Breast epithelium (tissue), 4 donors: ENCODE measurements at regions not wholly inside any gene's neighbourhood (a gene's known extent, or its start where the extent isn't known, plus 50 kb on each side); places are given as distances from the start of the nearest gene placed in this dataset.
"Not testable (repeated sequence)": the region's sequence is repeated elsewhere in the genome, so short reads cannot be mapped to it uniquely, and the experiment has no call there.

ENCODE experiments used
- DNase-seq, 2 donors: peaks; one replicate each; pipeline ENCODE4 v3.0.0-alpha.2; 2019; ENCODE audit warnings: low spot score in 2 of 2
- H3K27ac ChIP-seq, 2 donors: fragments of 200-600 bp; sonication (generic) in 1 of 2; one replicate each; pipeline ENCODE4 v1.5.1; 2016 to 2019; ENCODE audit warnings: mild to moderate bottlenecking in 1 of 2
- H3K27me3 ChIP-seq, 2 donors: fragments of 200-600 bp; sonication (generic) in 1 of 2; one replicate each; pipeline versions ENCODE4 v1.5.1 to v1.6.0; 2017 to 2019; ENCODE audit warnings: control low read depth in 1 of 2, mild to moderate bottlenecking in 1 of 2
- H3K36me3 ChIP-seq: fragments of 200-600 bp; one replicate; pipeline ENCODE4 v1.5.1; 2019
- H3K4me1 ChIP-seq, 2 donors: fragments of 200-600 bp; sonication (generic); one replicate each; pipeline ENCODE4 v1.5.1; 2016 to 2019; ENCODE audit warnings: control low read depth in 1 of 2
- H3K4me3 ChIP-seq, 3 donors: fragments of 200-600 bp; sonication (generic); 1 replicate in 2 of 3; 2 replicates in 1 of 3; pipeline ENCODE4 v1.5.1; 2016 to 2019; ENCODE audit warnings: mild to moderate bottlenecking in 3 of 3, moderate library complexity in 2 of 3
- H3K9me3 ChIP-seq, 2 donors: fragments of 200-600 bp; sonication (generic) in 1 of 2; one replicate each; pipeline ENCODE4 v1.5.1; 2016 to 2019; ENCODE audit warnings: control low read depth in 1 of 2
- POLR2A ChIP-seq: fragments of 450-650 bp; IDR thresholded peaks from one replicate; pipeline ENCODE4 v1.6.1; 2016; ENCODE audit warnings: antibody characterized with exemption, mild to moderate bottlenecking, moderate library complexity
- POLR2AphosphoS5 ChIP-seq, 3 donors: sonication (generic); formaldehyde crosslinking; IDR thresholded peaks; one replicate each; pipeline ENCODE4 v1.6.1; 2017; ENCODE audit warnings: antibody characterized with exemption in 3 of 3
- intact Hi-C: fragments of 100-400 bp; cut with DNase I; formaldehyde crosslinking; loops from one replicate; pipeline ENCODE4 v1.15.1; 2023; ENCODE audit warnings: low total_unique reads
- TF ChIP-seq, protein P1 (sequence below), 3 donors: fragments of 450-650 bp; IDR thresholded peaks; one replicate each; pipeline ENCODE4 v1.5.1; 2016 to 2017; ENCODE audit warnings: antibody characterized with exemption in 3 of 3, mild to moderate bottlenecking in 3 of 3, moderate library complexity in 3 of 3

DNA sequence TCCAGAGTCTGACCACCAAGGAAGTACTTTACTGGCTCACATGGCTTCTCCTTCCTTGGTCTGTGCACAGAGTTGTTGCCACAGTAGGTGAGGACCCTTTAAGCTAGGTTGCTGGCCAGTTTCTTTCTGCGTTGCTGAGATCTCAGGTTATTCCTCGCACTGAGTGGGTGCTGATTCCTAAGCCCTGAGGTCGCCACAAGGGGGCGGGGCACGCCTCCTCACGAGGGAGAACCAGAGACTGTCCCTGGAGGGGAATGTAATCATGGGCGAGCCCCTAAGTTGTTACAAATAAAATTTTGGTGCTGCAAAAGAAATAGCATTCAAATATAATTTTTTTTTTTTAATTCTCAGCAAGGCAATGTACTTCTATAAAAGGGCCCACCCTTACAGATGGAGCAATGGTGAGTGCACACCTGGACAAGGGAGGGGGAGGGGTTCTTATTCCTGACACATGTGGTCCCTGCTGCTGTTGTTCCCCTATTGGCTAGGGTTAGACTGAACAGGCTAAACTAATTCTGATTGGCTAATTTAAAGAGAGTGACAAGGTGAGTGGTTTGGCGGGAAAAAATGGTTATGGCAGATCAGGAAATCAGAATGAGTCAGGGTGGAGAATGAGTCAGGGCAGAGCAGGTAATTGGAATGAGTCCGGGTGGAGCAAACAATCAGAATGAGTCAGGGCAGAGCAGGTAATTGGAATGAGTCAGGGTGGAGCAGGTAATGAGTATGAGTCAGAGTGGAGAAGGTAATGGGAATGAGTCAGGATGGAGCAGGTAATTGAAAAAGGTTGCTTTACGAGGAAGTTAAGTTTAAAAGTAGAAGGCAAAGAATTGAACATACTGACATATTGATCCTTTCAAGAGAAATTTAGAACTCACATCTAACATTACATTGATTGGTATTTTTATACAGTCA, 107.5 kb downstream of the VSIG4 start:
- no peak for TF ChIP-seq POLR2A
- TF ChIP-seq POLR2AphosphoS5 (IDR thresholded peaks at IDR 0.05): no peak
- TF ChIP-seq, protein P1, sequence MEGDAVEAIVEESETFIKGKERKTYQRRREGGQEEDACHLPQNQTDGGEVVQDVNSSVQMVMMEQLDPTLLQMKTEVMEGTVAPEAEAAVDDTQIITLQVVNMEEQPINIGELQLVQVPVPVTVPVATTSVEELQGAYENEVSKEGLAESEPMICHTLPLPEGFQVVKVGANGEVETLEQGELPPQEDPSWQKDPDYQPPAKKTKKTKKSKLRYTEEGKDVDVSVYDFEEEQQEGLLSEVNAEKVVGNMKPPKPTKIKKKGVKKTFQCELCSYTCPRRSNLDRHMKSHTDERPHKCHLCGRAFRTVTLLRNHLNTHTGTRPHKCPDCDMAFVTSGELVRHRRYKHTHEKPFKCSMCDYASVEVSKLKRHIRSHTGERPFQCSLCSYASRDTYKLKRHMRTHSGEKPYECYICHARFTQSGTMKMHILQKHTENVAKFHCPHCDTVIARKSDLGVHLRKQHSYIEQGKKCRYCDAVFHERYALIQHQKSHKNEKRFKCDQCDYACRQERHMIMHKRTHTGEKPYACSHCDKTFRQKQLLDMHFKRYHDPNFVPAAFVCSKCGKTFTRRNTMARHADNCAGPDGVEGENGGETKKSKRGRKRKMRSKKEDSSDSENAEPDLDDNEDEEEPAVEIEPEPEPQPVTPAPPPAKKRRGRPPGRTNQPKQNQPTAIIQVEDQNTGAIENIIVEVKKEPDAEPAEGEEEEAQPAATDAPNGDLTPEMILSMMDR (IDR thresholded peaks at IDR 0.05): no peak
- Histone ChIP-seq H3K9me3 (peaks cover 0 to 9% of the 10 kb centered on the region in 2 donors), H3K27ac (no peak overlapping the region), H3K4me1 (no peaks in the 10 kb centered on the region), H3K4me3 (no peak overlapping the region), H3K36me3 (no peaks in the 10 kb centered on the region), H3K27me3 (peaks cover 0 to 11% of the 10 kb centered on the region in 2 donors)
- no peak for DNase-seq
- intact Hi-C loops: no loop called here

DNA sequence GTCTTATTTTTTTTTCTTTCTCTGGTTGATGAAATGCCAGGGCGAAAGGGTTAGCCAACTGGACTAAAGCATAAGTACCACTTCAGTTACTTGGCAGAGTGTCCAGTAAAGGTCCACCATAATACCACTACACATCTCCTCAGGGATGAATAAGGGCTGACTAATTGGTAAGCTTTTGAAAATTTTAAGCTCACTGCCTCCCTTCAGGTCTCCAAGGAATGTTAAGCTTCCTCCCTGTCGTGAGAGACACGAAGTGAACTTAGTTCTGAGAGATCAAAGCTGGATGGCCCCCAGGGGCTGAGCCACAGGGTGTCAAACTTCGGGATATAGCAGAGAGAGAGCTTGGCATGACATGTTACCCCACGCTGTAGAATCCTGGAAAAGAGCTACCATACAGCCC, 111.4 kb downstream of the VSIG4 start:
- H3K4me1 ChIP-seq: no peaks in the 10 kb centered on the region
- peaks cover 0 to 9% of the 10 kb centered on the region in 2 donors for H3K9me3 ChIP-seq
- no peaks in the 10 kb centered on the region for H3K36me3 ChIP-seq
- H3K27me3 ChIP-seq: peaks cover 0 to 32% of the 10 kb centered on the region in 2 donors
- H3K4me3 ChIP-seq: no peak overlapping the region
- DNase-seq: no peak
- H3K27ac ChIP-seq: no peak overlapping the region
- no peak for TF ChIP-seq POLR2AphosphoS5 (IDR thresholded peaks at IDR 0.05)
- TF ChIP-seq POLR2A: no peak
- TF ChIP-seq, protein P1 (IDR thresholded peaks at IDR 0.05): no peak
- intact Hi-C loops: no loop called here

DNA sequence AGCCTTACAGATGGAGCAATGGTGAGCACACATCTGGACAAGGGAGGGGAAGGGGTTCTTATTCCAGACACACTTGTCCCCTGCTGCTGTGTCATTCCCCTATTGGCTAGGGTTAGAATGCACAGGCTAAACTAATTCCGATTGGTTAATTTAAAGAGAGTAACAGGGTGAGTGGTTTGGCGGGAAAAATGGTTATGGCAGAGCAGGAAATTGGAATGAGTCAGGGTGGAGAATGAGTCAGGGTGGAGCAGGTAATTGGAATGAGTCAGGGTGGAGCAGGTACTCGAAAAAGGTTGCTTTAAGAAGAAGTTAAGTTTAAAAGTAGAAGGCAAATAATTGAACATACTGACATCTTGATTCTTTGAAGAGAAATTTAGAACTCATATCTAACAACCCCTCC, 112.5 kb downstream of the VSIG4 start:
- H3K4me1 ChIP-seq, H3K36me3 ChIP-seq, H3K27ac ChIP-seq, H3K4me3 ChIP-seq, intact Hi-C loops, H3K9me3 ChIP-seq, DNase-seq: not testable (repeated sequence)
- H3K27me3 ChIP-seq: peaks cover 0 to 32% of the 10 kb centered on the region in 2 donors

DNA sequence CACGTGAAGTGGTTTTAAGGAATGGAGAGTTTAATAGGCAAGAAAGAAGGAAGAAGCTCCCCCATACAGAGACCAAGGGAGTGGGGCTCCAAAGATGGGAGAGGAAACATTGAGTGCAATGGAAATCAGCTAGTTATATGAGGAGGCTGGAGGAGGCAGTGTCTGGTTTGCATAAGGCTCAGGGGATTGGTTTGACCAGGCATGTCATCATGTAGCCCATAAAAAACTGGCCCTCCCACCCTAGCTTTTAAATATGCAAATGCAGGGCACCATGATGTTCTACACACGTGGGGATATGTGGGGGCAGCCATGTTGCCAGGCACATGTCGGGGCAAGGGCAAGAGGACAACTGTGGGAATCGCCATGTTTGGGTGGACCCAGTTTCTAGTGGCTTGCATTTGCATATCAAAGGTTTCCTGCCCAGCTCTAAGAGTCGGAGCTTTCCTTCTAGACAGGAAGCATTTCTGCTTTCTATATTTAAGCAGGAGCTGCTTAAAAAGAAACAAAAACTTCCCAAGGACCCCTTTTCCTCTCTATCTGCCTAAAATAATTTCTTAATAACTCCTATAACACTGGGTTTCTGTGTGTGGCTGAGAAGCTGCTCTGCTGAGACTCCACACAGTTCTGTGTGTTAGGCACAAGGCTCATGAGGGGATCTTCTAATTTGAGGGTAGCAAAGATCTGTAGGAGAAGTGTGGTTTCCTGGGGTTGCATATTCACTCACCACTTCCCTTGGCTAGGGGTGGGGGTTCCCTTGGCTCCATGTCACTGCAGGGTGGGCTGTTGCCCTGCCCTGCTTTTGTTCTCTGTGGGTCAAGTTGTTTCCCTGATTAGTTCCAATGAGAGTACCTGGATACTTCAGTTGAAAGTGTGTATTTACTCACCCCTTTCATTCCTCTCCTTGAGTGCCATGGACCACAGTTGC, 113.5 kb downstream of the VSIG4 start:
- TF ChIP-seq POLR2A (no peak), POLR2AphosphoS5 (IDR thresholded peaks at IDR 0.05) (no peak)
- TF ChIP-seq, protein P1 (IDR thresholded peaks at IDR 0.05): no peak
- H3K36me3 ChIP-seq: no peaks in the 10 kb centered on the region
- no peak overlapping the region for H3K27ac ChIP-seq
- intact Hi-C loops: no loop called here
- no peak for DNase-seq
- H3K9me3 ChIP-seq: no peaks in the 10 kb centered on the region
- peaks cover 0 to 32% of the 10 kb centered on the region in 2 donors for H3K27me3 ChIP-seq
- H3K4me1 ChIP-seq: no peaks in the 10 kb centered on the region
- H3K4me3 ChIP-seq: no peak overlapping the region

DNA sequence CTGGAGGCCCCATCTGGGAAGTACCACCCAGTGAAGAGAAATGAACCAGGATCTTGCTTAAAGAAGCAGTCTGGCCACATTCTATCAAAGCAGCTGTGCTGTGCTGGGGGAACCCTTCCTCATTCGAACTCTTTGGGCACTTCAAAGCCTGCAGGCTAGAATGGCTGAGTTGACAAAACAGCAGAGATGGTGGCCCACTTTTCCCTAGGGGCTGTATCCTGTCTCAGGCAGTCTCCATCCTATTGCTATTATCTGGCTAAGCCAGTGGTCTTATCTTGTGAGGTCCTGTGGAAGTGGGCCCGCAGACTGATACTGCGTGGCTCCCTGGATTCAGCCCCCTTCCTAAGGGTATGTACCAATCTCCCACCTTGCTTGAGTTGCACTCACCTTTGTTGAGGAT, 114.3 kb downstream of the VSIG4 start:
- Histone ChIP-seq H3K27ac (no peak overlapping the region), H3K27me3 (peaks cover 0 to 36% of the 10 kb centered on the region in 2 donors), H3K4me1 (no peaks in the 10 kb centered on the region), H3K36me3 (no peaks in the 10 kb centered on the region), H3K9me3 (no peaks in the 10 kb centered on the region), H3K4me3 (no peak overlapping the region)
- TF ChIP-seq POLR2A: no peak
- no peak for TF ChIP-seq POLR2AphosphoS5 (IDR thresholded peaks at IDR 0.05)
- TF ChIP-seq, protein P1 (IDR thresholded peaks at IDR 0.05): no peak
- intact Hi-C loops: no loop called here
- no peak for DNase-seq
